A549 (cell line): ENCODE measurements at regions not wholly inside any gene's neighbourhood (a gene's known extent, or its start where the extent isn't known, plus 50 kb on each side); places are given as distances from the start of the nearest gene placed in this dataset.

Experiments
- CTCF ChIP-seq: fragments of >200 bp; sonication (Bioruptor Twin); formaldehyde crosslinking; IDR thresholded peaks from 3 replicates; pipeline ENCODE4 v1.5.1; 2016
- JUN ChIP-seq, 2 experiments: fragments of >200 bp; sonication (Bioruptor Twin); formaldehyde crosslinking; IDR thresholded peaks; 2 replicates in 1 of 2; 3 replicates in 1 of 2; pipeline ENCODE4 v1.6.1; 2016 to 2017
- KDM1A ChIP-seq: fragments of 200-600 bp; sonication (generic); IDR thresholded peaks from 2 replicates; pipeline ENCODE4 v1.6.1; 2016; ENCODE audit warnings: low read depth, mild to moderate bottlenecking
- MYC ChIP-seq: IDR thresholded peaks from 2 replicates; pipeline ENCODE4 v1.6.1; 2012; ENCODE audit warnings: mild to moderate bottlenecking, inconsistent platforms, low read length, improper control_type of control experiment, borderline replicate concordance
- POLR2A ChIP-seq: IDR thresholded peaks from 2 replicates; pipeline ENCODE4 v1.6.1; 2012; ENCODE audit warnings: mild to moderate bottlenecking, low read length
- REST ChIP-seq: fragments of 200-600 bp; sonication (generic); IDR thresholded peaks from 2 replicates; pipeline ENCODE4 v1.6.1; 2016; ENCODE audit warnings: antibody characterized with exemption, mild to moderate bottlenecking, moderate library complexity

- TF ChIP-seq CTCF (no peak), MYC (no peak), POLR2A (no peak), JUN (IDR thresholded peaks at IDR 0.05) (no peak), KDM1A (no peak), REST (no peak)
These were observed 386.0 kb upstream of the FAT1 start for GRCh38 chr4:187109636-187110035.
